Urinary bladder (tissue), 3 donors: ENCODE measurements at regions not wholly inside any gene's neighbourhood (a gene's known extent, or its start where the extent isn't known, plus 50 kb on each side); places are given as distances from the start of the nearest gene placed in this dataset.

Experiments used
- DNase-seq: peaks from one replicate; pipeline ENCODE4 v3.0.0-alpha.2; 2015; ENCODE audit errors: extremely low spot score
- H3K27ac ChIP-seq: one replicate; pipeline ENCODE4 v1.5.1; 2013; ENCODE audit warnings: low read depth, mild to moderate bottlenecking, moderate library complexity
- H3K36me3 ChIP-seq: one replicate; pipeline ENCODE4 v1.6.1; 2013; ENCODE audit warnings: mild to moderate bottlenecking, moderate library complexity; ENCODE audit not compliant: insufficient read depth
- H3K4me1 ChIP-seq: one replicate; pipeline ENCODE4 v1.6.1; 2013; ENCODE audit warnings: mild to moderate bottlenecking, moderate library complexity; ENCODE audit not compliant: insufficient read depth
- H3K4me3 ChIP-seq: one replicate; pipeline ENCODE4 v1.5.1; 2013; ENCODE audit warnings: low read depth, low read length
- WGBS: extraction: QIAGEN DNeasy Blood & Tissue Kit; methylation state at CpG from one replicate; pipeline ENCODE4 v1.1.7; 2013; 5-methylcytosine and 5-hydroxymethylcytosine counted together
- donor health status: healthy with polysubstance abuse.
- donor health status: healthy.

DNA sequence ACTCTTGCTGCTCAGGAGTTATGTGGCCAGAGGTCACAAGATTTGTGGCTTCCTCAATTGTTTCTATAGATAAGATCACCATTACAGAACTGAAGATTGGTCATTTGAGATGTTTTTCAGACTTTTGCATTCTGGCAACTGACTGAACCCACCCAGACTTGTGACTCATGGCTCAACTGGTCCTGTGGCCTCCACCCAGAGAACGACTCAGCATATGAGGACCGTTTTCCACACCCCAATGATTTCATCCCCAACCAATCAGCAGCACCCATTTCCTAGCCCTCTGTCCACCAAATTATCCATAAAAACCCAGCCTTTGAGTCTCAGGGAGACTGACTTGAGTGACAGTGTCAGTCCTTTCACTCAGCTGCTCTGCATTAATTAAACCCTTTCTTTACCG, 143.2 kb upstream of the ASIC2 start:
- Histone ChIP-seq H3K27ac (no peak overlapping the region), H3K36me3 (peaks cover 2% of the 10 kb centered on the region), H3K4me3 (no peak overlapping the region), H3K4me1 (no peaks in the 10 kb centered on the region)
- DNase-seq: no peak
- WGBS: 63% methylated on average over 3 of the region's 3 CpGs

DNA sequence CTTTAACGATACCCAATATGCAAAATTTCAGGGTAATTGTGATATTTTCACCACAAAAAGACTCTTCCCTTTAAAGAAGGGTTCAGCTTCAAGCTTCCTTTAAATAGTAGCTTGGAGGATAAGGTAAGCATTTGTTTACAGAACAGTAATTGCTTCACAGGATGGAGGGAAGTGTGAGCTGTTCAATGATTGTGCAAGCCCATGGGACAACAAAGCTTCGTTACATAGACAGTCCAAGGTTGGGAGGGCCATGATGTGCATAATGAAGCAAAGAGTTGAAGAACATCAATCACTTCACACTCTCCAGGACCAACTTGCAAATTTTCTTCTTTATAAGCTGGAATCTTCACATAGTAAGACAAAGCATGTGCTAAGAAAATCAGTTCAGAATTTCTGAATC, 145.0 kb upstream of the ASIC2 start:
- H3K4me3 ChIP-seq: no peak overlapping the region
- WGBS: 71% methylated on average over 2 of the region's 2 CpGs
- no peaks in the 10 kb centered on the region for H3K4me1 ChIP-seq
- H3K36me3 ChIP-seq: peaks cover 2% of the 10 kb centered on the region
- no peak overlapping the region for H3K27ac ChIP-seq
- DNase-seq: no peak

DNA sequence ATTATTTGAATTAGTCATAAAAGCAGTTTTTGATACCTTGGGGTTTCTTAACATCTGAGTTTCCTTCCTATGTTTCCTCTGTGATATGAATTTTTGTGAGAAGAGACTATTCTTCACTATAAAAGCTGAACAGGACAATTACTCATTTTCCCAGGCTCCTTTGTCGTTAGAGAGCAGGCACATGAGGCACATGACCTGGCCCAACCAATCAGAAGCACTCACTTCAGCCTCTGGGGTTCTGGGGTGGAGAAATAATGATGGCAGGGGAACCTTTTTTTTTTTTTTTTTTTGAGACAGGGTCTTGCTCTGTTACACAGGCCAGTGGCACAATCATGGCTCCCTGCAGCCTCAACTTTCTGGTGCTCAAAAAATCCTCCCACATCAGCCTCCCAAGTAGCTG, 145.5 kb upstream of the ASIC2 start:
- no peak overlapping the region for H3K27ac ChIP-seq
- 59% methylated on average over 1 of the region's 1 CpG for WGBS
- no peaks in the 10 kb centered on the region for H3K4me1 ChIP-seq
- peaks cover 2% of the 10 kb centered on the region for H3K36me3 ChIP-seq
- no peak for DNase-seq
- no peak overlapping the region for H3K4me3 ChIP-seq

GRCh38 chr17:33442320-33442719, 149.2 kb upstream of the ASIC2 start:
- Histone ChIP-seq H3K36me3 (peaks cover 2% of the 10 kb centered on the region), H3K27ac (no peak overlapping the region), H3K4me1 (no peaks in the 10 kb centered on the region), H3K4me3 (no peak overlapping the region)
- no peak for DNase-seq
- WGBS: 96% methylated on average over 1 of the region's 1 CpG

- Histone ChIP-seq H3K27ac (no peak overlapping the region), H3K4me3 (no peak overlapping the region), H3K4me1 (no peaks in the 10 kb centered on the region), H3K36me3 (peaks cover 2% of the 10 kb centered on the region)
- no peak for DNase-seq
- WGBS: 13% methylated on average over 3 of the region's 3 CpGs
Observed at GRCh38 chr17:33444731-33445130, 151.6 kb upstream of the ASIC2 start.

- Histone ChIP-seq H3K36me3 (no peaks in the 10 kb centered on the region), H3K4me3 (no peak overlapping the region), H3K27ac (no peak overlapping the region), H3K4me1 (no peaks in the 10 kb centered on the region)
- 32% methylated on average over 5 of the region's 5 CpGs for WGBS
- no peak for DNase-seq
Observed at GRCh38 chr17:33447090-33447489, 154.0 kb upstream of the ASIC2 start.

GRCh38 chr17:33451221-33451620, 158.1 kb upstream of the ASIC2 start:
- no peak for DNase-seq
- Histone ChIP-seq H3K27ac (no peak overlapping the region), H3K4me1 (no peaks in the 10 kb centered on the region), H3K36me3 (no peaks in the 10 kb centered on the region), H3K4me3 (no peak overlapping the region)
- 60% methylated on average over 7 of the region's 7 CpGs for WGBS

DNA sequence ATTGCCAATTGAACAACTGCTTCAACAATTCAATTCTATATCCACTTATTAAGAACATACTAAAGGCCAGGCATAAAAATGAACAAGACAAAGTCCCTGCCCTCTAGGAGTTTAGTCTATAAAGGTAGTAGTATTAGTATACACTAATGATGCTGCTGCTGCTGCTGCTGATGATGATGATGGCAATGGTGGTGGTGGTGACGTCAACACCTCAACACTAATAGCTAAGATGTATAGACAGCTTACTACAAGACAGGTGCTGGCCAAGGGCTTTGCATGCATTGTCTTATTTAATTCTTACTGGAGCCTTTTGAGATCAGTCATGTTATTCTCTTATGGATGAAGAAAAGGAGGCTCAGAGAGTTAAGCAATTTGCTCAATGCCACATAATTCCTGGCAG, 164.4 kb upstream of the ASIC2 start:
- Histone ChIP-seq H3K36me3 (no peaks in the 10 kb centered on the region), H3K27ac (no peak overlapping the region), H3K4me1 (no peaks in the 10 kb centered on the region), H3K4me3 (no peak overlapping the region)
- DNase-seq: no peak
- 90% methylated on average over 1 of the region's 1 CpG for WGBS

DNA sequence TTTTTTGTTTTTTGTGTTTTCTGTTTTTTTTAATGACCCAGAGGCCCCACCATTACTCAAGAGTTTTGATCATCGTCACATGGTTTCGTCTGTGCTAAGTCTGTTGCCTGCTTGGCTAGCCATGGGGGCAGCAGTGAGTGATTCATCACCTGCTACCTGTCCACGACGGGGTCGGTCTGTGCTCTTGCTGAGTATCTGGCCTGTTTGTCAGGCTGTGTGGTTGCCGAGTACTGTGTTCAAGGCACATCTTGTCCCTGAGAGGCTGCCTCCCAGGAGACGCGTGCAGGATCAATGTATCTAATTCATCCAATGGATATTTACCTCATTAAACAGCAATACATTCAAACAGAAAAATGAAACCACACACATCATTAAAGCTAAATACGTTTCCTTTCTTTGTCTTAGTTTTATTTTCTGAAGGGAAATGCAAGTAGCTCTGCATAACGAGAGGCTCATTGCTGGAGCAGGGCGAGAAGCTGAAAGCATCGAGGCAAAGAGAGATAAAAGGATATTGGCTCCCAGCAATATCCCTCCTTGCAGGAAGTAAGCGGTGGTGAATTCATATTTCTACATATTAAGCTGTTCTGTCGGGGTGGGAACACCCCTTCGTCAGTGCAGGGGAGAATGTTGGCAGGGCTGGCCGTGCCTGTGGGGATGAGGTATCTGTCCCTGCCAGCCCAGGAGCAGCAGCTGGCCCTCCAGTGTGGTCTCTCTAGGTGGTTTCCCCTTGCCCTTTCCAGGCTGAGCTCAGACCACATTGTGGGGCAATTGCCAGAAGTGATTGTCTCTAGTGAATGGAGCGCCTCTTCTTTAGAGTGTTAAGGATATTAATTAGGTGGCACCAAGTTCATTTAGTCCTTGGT, 166.2 kb upstream of the ASIC2 start:
- H3K4me3 ChIP-seq: no peak overlapping the region
- no peaks in the 10 kb centered on the region for H3K36me3 ChIP-seq
- no peaks in the 10 kb centered on the region for H3K4me1 ChIP-seq
- H3K27ac ChIP-seq: no peak overlapping the region
- DNase-seq: no peak
- 64% methylated on average over 17 of the region's 17 CpGs for WGBS

DNA sequence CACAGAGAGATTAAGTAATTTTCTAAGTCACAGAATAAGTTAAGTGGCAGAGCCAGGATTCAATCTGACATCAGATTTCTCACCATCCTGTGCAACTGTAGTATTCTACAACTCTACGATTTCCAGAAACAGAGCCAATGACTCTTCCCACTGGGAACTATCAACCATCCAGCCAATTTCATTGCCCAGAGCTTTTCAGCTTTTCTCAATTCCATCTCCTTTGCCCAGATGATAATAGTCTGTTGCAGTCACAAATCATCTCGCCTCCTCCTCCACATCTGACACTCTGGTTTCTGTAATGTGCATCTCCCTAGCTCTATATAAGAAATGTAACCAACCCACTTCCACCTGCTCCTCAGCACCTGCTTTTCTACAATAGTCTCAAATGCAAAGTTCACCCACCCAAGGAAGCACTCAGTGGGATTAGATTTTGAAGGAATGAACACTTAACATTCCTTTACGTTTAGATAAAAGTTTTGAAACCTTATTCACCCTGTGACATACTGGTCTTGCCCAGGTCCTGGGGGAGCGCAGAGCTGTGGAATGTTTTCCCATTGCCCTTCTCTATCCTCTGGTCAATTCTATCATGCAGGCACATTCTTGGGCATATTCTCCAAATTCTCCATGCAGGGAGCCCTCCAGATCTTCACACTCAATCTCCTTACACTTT, 167.8 kb upstream of the ASIC2 start:
- H3K4me3 ChIP-seq: no peak overlapping the region
- no peak for DNase-seq
- 64% methylated on average over 4 of the region's 4 CpGs for WGBS
- no peak overlapping the region for H3K27ac ChIP-seq
- H3K36me3 ChIP-seq: no peaks in the 10 kb centered on the region
- H3K4me1 ChIP-seq: no peaks in the 10 kb centered on the region

DNA sequence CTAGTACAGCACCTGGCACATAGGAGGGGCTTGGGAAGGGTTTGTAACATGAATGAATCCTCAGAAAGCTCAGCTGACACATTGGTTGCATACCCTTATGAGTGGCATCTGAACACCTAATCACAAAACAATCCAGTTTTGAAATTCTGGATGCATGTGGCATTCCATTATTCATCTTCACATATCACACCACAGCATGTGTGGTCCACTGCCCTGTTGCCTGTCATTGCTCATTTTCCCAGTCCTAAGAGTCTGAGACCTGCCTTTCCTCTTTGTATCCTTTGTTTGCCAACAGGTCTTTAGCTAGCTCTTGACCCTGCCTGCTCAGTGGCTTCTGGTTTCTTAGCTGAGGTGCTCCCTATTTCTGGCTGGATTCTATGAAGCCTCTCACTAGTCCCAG, 170.8 kb upstream of the ASIC2 start:
- no peak for DNase-seq

GRCh38 chr17:33464669-33465280, 171.7 kb upstream of the ASIC2 start:
- no peaks in the 10 kb centered on the region for H3K36me3 ChIP-seq
- no peak overlapping the region for H3K4me3 ChIP-seq
- DNase-seq: peak; percentile 15
- no peak overlapping the region for H3K27ac ChIP-seq
- no peaks in the 10 kb centered on the region for H3K4me1 ChIP-seq

More for the DNA sequence above, 170.8 kb upstream of the ASIC2 start:
- no peaks in the 10 kb centered on the region for H3K4me1 ChIP-seq
- H3K4me3 ChIP-seq: no peak overlapping the region
- H3K27ac ChIP-seq: no peak overlapping the region
- H3K36me3 ChIP-seq: no peaks in the 10 kb centered on the region

- Histone ChIP-seq H3K4me3 (no peak overlapping the region), H3K36me3 (no peaks in the 10 kb centered on the region), H3K27ac (no peak overlapping the region), H3K4me1 (no peaks in the 10 kb centered on the region)
- WGBS: 76% methylated on average over 3 of the region's 3 CpGs
- no peak for DNase-seq
Observed at GRCh38 chr17:33469421-33469820, 176.3 kb upstream of the ASIC2 start.

DNA sequence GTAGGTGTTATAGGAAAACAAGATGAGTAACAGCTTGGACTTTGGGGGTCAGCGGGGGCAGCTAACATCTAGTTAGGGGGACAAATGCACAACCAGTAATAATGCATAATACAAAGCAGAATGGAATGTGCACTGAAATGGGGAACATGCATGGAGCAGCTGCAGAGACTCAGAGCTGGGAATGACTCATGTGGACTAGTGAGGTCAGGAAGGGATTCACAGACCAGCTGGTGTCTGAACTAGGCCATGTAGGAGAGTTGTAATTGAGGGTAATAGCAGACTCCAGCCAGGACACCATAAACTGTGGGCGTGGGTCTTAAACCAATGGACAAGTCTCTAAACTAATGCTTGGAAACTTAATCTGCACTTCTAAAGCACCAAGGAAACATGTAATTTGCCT, 176.8 kb upstream of the ASIC2 start:
- WGBS: 49% methylated on average over 2 of the region's 2 CpGs
- peak; percentile 49 for DNase-seq
- no peaks in the 10 kb centered on the region for H3K4me1 ChIP-seq
- H3K27ac ChIP-seq: no peak overlapping the region
- no peak overlapping the region for H3K4me3 ChIP-seq
- H3K36me3 ChIP-seq: no peaks in the 10 kb centered on the region
